PC-9 (cell line): ENCODE measurements at regions not wholly inside any gene's neighbourhood (a gene's known extent, or its start where the extent isn't known, plus 50 kb on each side); places are given as distances from the start of the nearest gene placed in this dataset.

Experiments
- BruUV-seq: library from RNA; stranded (reverse); fragments of 400-500 nt; replicated peaks from 2 replicates; lab custom pipeline; 2021; lab: Mats Ljungman, UMichigan
- CTCF ChIA-PET: fragments of 300-600 bp; sonication (Branson Sonifier 250); formaldehyde crosslinking; loops from one replicate; lab custom pipeline; 2022; ENCODE audit warnings: antibody characterized with exemption; lab: Charles Lee
- POLR2A ChIA-PET: fragments of 300-600 bp; sonication (Branson Sonifier 250); formaldehyde crosslinking; loops from one replicate; lab custom pipeline; 2022; ENCODE audit warnings: antibody characterized with exemption; ENCODE audit not compliant: unreplicated experiment; lab: Charles Lee
- DNase-seq, 2 experiments: peaks; one replicate each; pipeline versions ENCODE4 v3.0.0 to v3.0.0-alpha.2; 2015 to 2022; ENCODE audit warnings: mixed read lengths in 1 of 2
- H2AFZ ChIP-seq: fragments of 200-600 bp; sonication (generic); 2 replicates; pipeline ENCODE4 v1.8.1; 2017; ENCODE audit warnings: antibody characterized with exemption
- H3F3A ChIP-seq: fragments of 200-600 bp; sonication (generic); 2 replicates; pipeline ENCODE4 v1.8.1; 2017; ENCODE audit warnings: antibody characterized with exemption, mild to moderate bottlenecking, low read depth; ENCODE audit not compliant: insufficient read depth
- H3K27ac ChIP-seq: fragments of 200-600 bp; sonication (generic); 2 replicates; pipeline ENCODE4 v1.6.1; 2016; ENCODE audit warnings: mixed run types
- H3K27me3 ChIP-seq: fragments of 200-600 bp; sonication (generic); 2 replicates; pipeline ENCODE4 v1.6.1; 2016; ENCODE audit warnings: low read depth, mixed run types; ENCODE audit not compliant: insufficient read depth
- H3K36me3 ChIP-seq: fragments of 200-600 bp; sonication (generic); 2 replicates; pipeline ENCODE4 v1.6.1; 2016; ENCODE audit warnings: low read depth, mixed run types
- H3K4me1 ChIP-seq: fragments of 200-600 bp; sonication (generic); replicated peaks from 2 replicates; pipeline ENCODE4 v1.6.1; 2016; ENCODE audit warnings: mixed run types; ENCODE audit not compliant: insufficient read depth
- H3K4me2 ChIP-seq: fragments of 200-600 bp; sonication (generic); 2 replicates; pipeline ENCODE4 v1.6.1; 2017; ENCODE audit warnings: mixed run types
- H3K4me3 ChIP-seq: fragments of 200-600 bp; sonication (generic); 2 replicates; pipeline ENCODE4 v1.6.1; 2016; ENCODE audit warnings: mixed run types
- H3K79me2 ChIP-seq: fragments of 200-600 bp; sonication (generic); 2 replicates; pipeline ENCODE4 v1.6.1; 2017; ENCODE audit warnings: low read depth, mixed run types
- H3K9me2 ChIP-seq: fragments of 200-600 bp; sonication (generic); 2 replicates; pipeline ENCODE4 v1.8.1; 2017; ENCODE audit warnings: mild to moderate bottlenecking; ENCODE audit not compliant: insufficient read depth
- H3K9me3 ChIP-seq: fragments of 200-600 bp; sonication (generic); 2 replicates; pipeline ENCODE4 v1.8.1; 2016; ENCODE audit warnings: low read depth; ENCODE audit not compliant: insufficient read depth
- H4K20me1 ChIP-seq: fragments of 200-600 bp; sonication (generic); 2 replicates; pipeline ENCODE4 v1.8.1; 2017; ENCODE audit not compliant: insufficient read depth
- CTCF ChIP-seq: fragments of 200-600 bp; sonication (generic); conservative IDR thresholded peaks from 2 replicates; pipeline ENCODE4 v1.6.1; 2017; ENCODE audit warnings: mixed run types, antibody characterized with exemption, mild to moderate bottlenecking, moderate library complexity
- EZH2 ChIP-seq: fragments of 200-600 bp; sonication (generic); IDR thresholded peaks from 2 replicates; pipeline ENCODE4 v1.8.0; 2017; ENCODE audit warnings: antibody characterized with exemption, low read depth
- intact Hi-C: fragments of 100-400 bp; cut with micrococcal nuclease; formaldehyde crosslinking; loops from one replicate; pipeline ENCODE4 v1.10.0; 2022; ENCODE audit not compliant: unreplicated experiment

- ChIA-PET POLR2A (no interaction called here), CTCF (no interaction called here)
- Histone ChIP-seq H3K27ac (no peak overlapping the region), H2AFZ (no peak overlapping the region), H3K9me2 (no peaks in the 10 kb centered on the region), H3K79me2 (no peaks in the 10 kb centered on the region), H3K4me2 (no peak overlapping the region), H4K20me1 (no peaks in the 10 kb centered on the region), H3K27me3 (no peaks in the 10 kb centered on the region), H3F3A (no peaks in the 10 kb centered on the region), H3K4me1 (no peaks in the 10 kb centered on the region), H3K4me3 (no peak overlapping the region), H3K36me3 (no peaks in the 10 kb centered on the region), H3K9me3 (no peaks in the 10 kb centered on the region)
- no TSS peak for BruUV-seq
- no peak for DNase-seq
- intact Hi-C loops = no loop called here
- no peak for TF ChIP-seq EZH2
- TF ChIP-seq CTCF = no peak
Observed at GRCh38 chr2:187001248-187001647, 152.3 kb upstream of the ZSWIM2 start.

- Histone ChIP-seq H3K4me1 (no peaks in the 10 kb centered on the region), H3K9me3 (no peaks in the 10 kb centered on the region), H3K36me3 (no peaks in the 10 kb centered on the region), H3K4me3 (no peak overlapping the region), H3K9me2 (no peaks in the 10 kb centered on the region), H3K27ac (no peak overlapping the region), H3K27me3 (no peaks in the 10 kb centered on the region), H4K20me1 (no peaks in the 10 kb centered on the region), H2AFZ (no peak overlapping the region), H3K4me2 (no peak overlapping the region), H3K79me2 (no peaks in the 10 kb centered on the region), H3F3A (no peaks in the 10 kb centered on the region)
- POLR2A ChIA-PET = no interaction called here
- BruUV-seq = no TSS peak
- CTCF ChIA-PET = interaction anchor here (0.5 to 0.6 kb wide), 2 partner anchors 175 to 630 kb away, joined by 4 to 5 read pairs; no protein-coding TSS in a partner anchor
- DNase-seq = no peak
- TF ChIP-seq CTCF (no peak), EZH2 (no peak)
- intact Hi-C loops = no loop called here
Observed at GRCh38 chr2:186995092-186995491, 146.1 kb upstream of the ZSWIM2 start.

DNA sequence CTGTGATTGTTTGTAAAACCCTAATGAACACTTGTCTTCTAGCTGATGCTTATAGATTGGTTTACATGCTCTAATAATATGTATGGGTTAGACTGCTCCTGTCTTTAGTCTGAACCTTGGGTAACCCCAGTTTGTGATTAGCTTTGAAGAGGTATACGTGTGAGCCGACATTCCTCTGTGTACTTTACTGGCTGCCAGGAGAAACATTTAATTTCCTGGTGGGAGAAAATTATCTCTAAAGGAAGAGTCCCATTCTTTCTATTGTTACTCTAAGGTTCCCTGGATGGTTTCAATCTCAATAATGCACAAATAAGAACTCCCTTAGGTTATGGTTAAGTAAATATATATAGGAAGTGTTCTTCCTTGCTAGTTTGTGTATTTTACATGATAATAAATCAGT, 143.6 kb upstream of the ZSWIM2 start:
- Histone ChIP-seq H3K9me2 (no peaks in the 10 kb centered on the region), H3K36me3 (no peaks in the 10 kb centered on the region), H3K27ac (no peak overlapping the region), H3K4me2 (no peak overlapping the region), H2AFZ (no peak overlapping the region), H3K27me3 (no peaks in the 10 kb centered on the region), H3F3A (no peaks in the 10 kb centered on the region), H3K4me1 (no peaks in the 10 kb centered on the region), H3K9me3 (no peaks in the 10 kb centered on the region), H3K79me2 (no peaks in the 10 kb centered on the region), H3K4me3 (no peak overlapping the region), H4K20me1 (no peaks in the 10 kb centered on the region)
- no peak for DNase-seq
- intact Hi-C loops = no loop called here
- BruUV-seq = no TSS peak
- POLR2A ChIA-PET = no interaction called here
- no peak for TF ChIP-seq CTCF
- TF ChIP-seq EZH2 = no peak
- CTCF ChIA-PET = no interaction called here
